Stimulated activated CD4-positive, alpha-beta T cell treated with anti-CD3 and anti-CD28 coated beads, Interleukin-4, amount 100 ng/mL, for 1 hour (primary cell): ENCODE measurements at regions not wholly inside any gene's neighbourhood (a gene's known extent, or its start where the extent isn't known, plus 50 kb on each side); places are given as distances from the start of the nearest gene placed in this dataset.

Source experiments
- DNase-seq: peaks from one replicate; pipeline ENCODE4 v3.0.0-alpha.2; 2020

GRCh38 chrY:7968293-7968692 lies 1056.7 kb upstream of the AMELY start:
- no peak for DNase-seq

DNA sequence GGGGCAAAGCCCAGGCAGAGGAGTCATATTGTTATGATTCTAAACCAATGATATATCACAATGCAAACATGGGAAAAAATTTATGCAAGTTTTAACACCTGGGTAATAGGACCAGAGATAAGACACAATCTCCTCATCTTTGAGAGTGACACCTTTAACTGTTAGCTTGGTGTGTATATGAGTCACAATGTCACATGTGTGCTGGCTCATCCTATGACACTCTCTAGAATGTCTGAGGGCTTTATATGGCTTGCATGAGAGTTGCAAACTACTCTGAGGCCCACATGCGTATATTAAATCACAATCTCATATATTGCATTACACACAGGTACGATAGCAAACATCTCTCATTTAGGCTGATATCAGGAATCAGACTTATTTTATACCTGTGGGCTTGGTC lies 1055.4 kb upstream of the AMELY start:
- no peak for DNase-seq

GRCh38 chrY:7963393-7963792 lies 1051.8 kb upstream of the AMELY start:
- DNase-seq, result no peak

DNA sequence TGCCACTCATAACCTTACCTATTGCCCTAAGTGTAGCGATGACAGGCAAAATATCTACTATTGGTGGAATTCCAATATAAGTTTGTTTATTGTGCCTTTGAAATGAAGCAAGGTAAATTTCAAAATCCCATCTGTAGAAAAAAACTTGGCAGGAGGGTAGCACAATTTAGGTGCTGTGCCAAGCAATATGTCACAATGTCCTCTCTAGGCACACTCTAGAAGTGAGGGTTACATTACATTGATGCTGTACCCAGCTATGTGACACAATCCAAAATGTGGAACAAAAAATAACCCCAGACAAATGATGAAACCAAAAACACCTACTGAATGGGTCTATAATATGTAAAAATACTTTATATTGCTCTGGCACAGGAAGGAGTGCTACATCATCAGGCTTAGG lies 1050.8 kb upstream of the AMELY start:
- no peak for DNase-seq

DNA sequence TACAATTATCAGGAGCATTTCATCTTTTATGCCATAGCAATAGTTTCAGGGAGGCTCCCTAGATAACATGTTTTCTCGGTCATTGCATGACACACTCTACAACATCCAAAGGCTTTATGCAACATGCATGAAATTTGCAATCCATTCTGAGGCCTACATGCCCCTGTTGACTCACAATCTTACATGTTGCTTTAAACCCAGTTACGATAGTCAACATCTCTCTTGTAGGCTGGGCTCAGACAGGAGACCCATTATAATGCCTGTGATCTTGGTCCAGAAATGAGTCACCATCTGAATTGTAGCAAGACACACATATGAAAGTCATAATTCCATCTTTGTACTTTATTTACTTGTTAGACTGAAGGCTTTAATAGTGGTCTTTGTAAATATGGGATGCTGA lies 1050.3 kb upstream of the AMELY start:
- DNase-seq, result no peak

DNA sequence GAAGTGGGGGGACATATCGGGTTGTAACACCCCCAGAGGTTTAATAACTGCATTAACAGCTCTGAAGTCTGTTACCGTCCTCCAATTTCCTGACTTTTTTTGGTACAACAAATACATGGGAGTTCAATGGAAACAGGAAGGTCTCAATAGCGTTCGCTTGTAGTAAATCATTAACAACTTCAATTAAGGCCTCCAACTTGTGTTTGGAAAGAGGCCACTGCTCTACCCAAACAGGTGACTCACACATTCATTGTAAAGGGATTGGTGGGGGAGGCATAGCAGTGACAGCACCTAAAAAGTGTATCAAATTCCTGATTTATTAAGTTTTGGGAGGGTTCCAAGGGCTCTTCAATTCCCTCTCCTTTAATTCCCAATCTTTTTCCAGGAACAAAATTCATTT lies 1046.2 kb upstream of the AMELY start:
- DNase-seq, result no peak

GRCh38 chrY:7951187-7951852 lies 1039.8 kb upstream of the AMELY start:
- no peak for DNase-seq

- no peak for DNase-seq
Observed at GRCh38 chrY:7944135-7944534, 1032.6 kb upstream of the AMELY start.

DNA sequence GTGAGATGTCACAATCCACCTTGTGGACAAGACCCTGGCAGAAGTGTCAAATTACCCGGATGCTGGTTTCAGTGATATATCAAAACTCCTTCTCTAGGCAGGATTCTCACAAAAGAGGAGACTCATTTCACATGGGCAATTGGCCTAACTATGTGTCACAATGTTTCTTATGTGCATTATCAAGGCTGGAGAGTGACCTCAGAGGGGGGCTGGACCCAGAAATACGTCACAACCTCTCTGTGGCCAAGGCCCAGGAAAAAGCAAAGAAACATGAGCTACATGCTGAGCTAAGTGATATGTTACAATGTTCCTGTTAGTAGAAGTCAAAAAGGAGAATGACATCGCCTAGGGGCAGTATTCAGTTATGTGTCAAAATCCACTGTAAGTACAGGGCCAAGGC lies 1031.2 kb upstream of the AMELY start:
- no peak for DNase-seq

DNA sequence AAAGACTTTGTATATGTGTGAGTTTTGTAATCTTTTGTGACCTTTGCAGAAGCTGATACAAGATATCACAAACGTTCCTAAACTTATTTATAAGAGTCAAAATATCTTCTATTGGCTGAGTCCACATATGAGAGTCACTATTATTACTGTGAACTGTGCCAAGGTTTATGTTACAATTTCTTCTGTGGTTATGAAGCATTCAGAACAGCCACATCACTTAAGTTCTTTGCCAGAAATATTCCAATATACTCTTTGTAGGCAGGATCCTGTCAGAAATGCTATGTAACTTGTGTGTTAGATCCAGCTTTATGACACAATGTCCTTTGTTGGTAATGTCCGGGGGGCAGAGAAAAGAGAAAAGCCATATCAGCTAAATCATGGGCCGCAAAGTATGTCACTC lies 1030.3 kb upstream of the AMELY start:
- no peak for DNase-seq

- no peak for DNase-seq
Observed at GRCh38 chrY:7938982-7939718, 1027.6 kb upstream of the AMELY start.

- no peak for DNase-seq
Observed at GRCh38 chrY:7936831-7937230, 1025.3 kb upstream of the AMELY start.

DNA sequence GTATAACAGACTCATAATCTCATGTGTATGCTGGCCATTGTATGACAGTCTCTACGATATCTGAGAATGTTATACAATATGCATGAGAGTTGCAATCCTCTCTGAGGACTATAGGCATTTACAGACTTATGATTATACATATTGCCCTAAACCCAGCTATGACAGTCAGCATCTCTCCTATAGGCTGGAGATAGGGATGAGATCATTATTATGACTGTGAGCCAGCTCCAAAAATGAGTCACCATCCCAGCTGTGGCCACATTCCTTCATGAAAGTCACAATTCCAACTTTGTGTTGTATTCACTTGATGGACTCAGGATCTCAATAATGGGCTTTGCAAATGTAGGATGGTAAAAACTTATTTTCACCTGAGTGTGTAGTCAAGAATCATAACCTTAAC lies 1024.5 kb upstream of the AMELY start:
- no peak for DNase-seq

GRCh38 chrY:7935606-7936005 lies 1024.1 kb upstream of the AMELY start:
- DNase-seq, result no peak

DNA sequence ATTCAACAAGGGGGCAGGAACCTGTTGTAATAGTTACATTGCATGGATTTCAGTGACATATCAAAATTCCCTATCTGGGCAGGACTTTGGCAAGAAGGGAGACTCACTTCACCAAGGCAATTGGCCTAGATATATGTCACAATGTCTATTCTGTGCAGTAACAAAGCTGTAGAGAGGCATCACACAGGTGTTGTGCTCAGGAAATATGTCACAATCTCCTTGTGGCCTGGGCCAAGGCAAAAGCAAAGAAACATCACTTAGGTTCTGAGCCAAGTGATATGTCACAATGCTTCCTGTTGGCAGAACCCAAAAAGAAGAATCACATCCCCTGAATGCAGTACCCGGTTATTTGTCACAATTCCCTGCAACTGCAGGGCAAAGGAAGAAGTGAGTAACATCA lies 1020.9 kb upstream of the AMELY start:
- DNase-seq, result no peak

DNA sequence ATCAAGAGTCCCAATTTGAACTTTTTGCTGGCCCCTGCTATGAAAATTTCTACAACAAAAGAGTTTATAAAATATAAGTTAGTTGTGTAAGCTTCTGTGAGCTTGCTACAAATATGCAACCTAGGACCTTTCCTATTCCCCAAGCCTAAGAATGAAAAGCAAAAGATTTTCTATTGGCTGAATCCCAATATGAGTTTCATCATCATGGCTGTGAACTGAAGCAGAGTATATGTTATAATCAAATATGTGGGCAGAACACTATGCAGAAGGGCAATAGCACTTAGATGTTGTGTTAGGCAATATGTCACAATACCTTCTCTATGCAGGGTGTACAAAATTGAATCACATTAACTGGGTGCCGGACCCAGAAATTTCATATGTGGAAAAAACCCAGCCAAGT lies 1018.3 kb upstream of the AMELY start:
- DNase-seq, result no peak

DNA sequence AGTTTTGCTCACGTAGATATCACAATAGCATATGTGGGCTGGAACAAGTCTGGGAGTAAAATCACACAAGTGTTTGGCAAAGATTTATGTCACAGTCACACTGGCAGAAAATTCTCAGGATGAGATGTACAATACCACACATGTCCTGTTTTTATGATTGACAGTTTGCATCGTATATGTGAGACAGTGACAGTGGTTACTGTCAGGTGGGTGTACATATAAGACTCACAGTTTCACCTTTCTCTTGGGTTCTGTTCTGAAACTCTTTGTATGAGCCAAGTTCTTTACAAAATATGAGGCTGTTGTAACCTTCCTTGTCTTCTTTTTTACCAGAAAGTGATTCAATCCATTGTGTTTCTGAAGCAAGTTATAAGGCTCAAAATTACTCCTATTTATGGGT lies 1012.5 kb upstream of the AMELY start:
- no peak for DNase-seq

GRCh38 chrY:7923476-7924017 lies 1012.0 kb upstream of the AMELY start:
- DNase-seq, result no peak

DNA sequence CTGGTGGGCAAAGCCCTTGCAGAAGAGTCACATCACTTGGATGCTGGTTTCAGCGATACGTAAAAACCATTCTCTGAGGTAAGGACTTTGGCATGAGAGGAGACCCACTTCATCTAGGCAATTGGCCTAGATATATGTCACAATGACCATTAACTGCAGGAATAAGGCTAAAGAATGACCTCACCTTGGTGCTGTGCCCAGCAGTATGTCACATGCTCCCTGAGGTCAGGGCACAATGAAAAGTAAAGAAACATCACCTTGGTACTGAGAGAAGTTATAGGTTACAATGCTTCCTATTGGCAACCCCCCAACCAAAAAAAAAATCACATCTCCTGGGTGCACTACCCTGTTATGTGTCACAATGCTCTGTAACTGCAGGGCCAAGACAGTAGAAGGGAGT lies 1008.8 kb upstream of the AMELY start:
- no peak for DNase-seq

DNA sequence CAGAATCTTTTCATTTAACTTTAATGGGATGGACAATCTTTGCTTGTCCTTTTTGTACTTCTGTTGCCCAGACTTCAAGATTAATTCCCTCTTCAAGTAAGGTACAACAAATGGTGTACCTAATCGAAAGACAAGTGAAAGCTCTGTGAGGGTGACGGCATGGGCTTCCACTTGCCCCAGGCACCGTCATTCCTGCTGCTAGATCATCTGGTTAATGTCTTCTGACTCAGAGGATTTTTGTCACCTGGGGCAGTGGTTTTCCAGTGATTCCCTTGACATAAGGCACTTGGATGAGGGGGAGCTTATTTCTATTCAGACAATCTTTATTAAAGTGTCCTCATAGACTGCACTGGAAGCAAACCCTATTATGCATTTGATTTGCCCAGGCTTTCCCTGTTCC lies 977.0 kb upstream of the AMELY start:
- DNase-seq, result no peak

DNA sequence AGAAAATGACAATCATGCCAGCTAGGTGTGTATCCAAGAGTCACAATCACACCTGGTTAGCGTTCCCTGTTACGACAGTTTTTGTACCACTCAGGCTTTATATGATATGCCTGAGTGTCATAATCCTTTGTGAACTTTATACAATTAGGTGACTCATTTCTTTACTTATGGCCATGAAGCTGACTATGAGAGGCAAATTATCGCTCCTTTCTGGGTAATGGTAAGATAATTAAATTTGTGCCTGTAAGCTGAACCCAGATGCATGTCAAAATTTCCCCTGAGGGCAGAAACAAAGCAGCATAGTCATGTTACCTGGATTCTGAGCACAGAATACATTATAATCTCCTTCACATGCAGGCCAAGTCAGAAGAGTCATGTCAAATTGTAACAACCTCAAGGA lies 970.1 kb upstream of the AMELY start:
- DNase-seq, result no peak

GRCh38 chrY:7879245-7879644 lies 967.7 kb upstream of the AMELY start:
- DNase-seq, result no peak

GRCh38 chrY:7878719-7879118 lies 967.2 kb upstream of the AMELY start:
- no peak for DNase-seq

DNA sequence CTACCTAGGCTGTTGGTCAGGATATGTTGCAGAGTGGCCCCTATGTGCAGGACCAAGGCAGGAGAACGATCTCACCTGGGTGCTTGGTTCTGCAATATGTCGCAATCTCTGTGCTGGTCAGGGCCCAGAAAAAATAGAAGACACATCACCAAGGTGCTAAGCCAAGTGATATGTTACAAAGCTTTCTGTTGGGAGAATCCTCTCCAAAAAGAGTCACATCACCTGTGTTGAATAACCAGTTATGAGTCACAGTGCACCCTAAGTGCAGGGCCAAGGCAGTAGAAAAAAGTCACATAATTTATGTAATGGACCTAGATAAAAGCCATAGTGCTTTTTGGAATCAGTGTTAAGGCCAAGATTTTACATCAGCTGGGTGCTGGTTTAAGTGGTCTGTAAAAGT lies 965.9 kb upstream of the AMELY start:
- DNase-seq, result no peak

DNA sequence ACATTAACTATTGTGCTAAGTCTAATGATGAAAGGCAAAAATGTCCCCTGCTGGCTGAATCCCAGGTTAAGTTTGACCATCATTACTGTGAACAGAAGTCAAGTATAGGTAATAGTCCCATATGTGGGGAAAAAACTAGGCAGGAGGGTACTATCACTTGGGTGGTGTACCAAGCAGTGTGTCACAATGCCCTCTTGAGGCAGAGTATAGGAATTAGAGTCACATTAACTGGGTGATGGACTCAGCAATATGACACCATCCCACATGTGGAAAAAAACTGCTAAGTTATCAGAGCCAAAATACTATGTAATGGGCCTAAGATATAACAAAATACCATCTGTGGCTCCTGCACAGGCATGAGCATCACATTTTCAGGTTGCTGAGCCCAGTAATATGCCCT lies 962.5 kb upstream of the AMELY start:
- DNase-seq, result no peak
